PC-3 (cell line): ENCODE measurements at regions not wholly inside any gene's neighbourhood (a gene's known extent, or its start where the extent isn't known, plus 50 kb on each side); places are given as distances from the start of the nearest gene placed in this dataset.

ENCODE experiments used
- ATAC-seq: fragments of 200-7000 bp; cut with Tn5 transposase; 2 replicates; pipeline ENCODE4 v1.9.1; 2020; ENCODE audit warnings: mild to moderate bottlenecking, moderate library complexity
- BruUV-seq: library from RNA; stranded (reverse); fragments of 400-500 nt; replicated peaks from 2 replicates; lab custom pipeline; 2021; lab: Mats Ljungman, UMichigan
- CTCF ChIA-PET: fragments of 300-600 bp; sonication (Branson Sonifier 250); formaldehyde crosslinking; loops from one replicate; lab custom pipeline; 2022; ENCODE audit warnings: antibody characterized with exemption; lab: Charles Lee
- POLR2A ChIA-PET: fragments of 300-600 bp; sonication (Branson Sonifier 250); formaldehyde crosslinking; loops from one replicate; lab custom pipeline; 2022; ENCODE audit warnings: antibody characterized with exemption; ENCODE audit not compliant: unreplicated experiment; lab: Charles Lee
- DNase-seq: peaks from one replicate; pipeline ENCODE4 v3.0.0-alpha.2; 2015
- H2AFZ ChIP-seq: fragments of 300-600 bp; sonication (generic); 2 replicates; pipeline ENCODE4 v1.6.0; 2016; ENCODE audit warnings: antibody characterized with exemption, low read length
- H3F3A ChIP-seq: fragments of 300-600 bp; sonication (generic); one replicate; pipeline ENCODE4 v1.6.0; 2017; ENCODE audit warnings: antibody characterized with exemption, low read length, control low read depth, mild to moderate bottlenecking; ENCODE audit not compliant: unreplicated experiment
- H3K27ac ChIP-seq: fragments of 300-600 bp; sonication (generic); 2 replicates; pipeline ENCODE4 v1.5.1; 2016; ENCODE audit warnings: mild to moderate bottlenecking, low read length
- H3K27me3 ChIP-seq: fragments of 300-600 bp; sonication (generic); 2 replicates; pipeline ENCODE4 v1.6.1; 2016; ENCODE audit warnings: low read length, mixed read lengths
- H3K36me3 ChIP-seq: fragments of 300-600 bp; sonication (generic); 2 replicates; pipeline ENCODE4 v1.6.1; 2016; ENCODE audit warnings: low read depth, mixed run types, low read length, mixed read lengths
- H3K4me1 ChIP-seq: fragments of 300-600 bp; sonication (generic); 2 replicates; pipeline ENCODE4 v1.5.1; 2016; ENCODE audit warnings: low read length; ENCODE audit not compliant: insufficient read depth
- H3K4me2 ChIP-seq: fragments of 300-600 bp; sonication (generic); 2 replicates; pipeline ENCODE4 v1.6.0; 2016; ENCODE audit warnings: low read length
- H3K4me3 ChIP-seq: fragments of 300-600 bp; sonication (generic); 2 replicates; pipeline ENCODE4 v1.5.1; 2016; ENCODE audit warnings: mild to moderate bottlenecking, low read length, mixed read lengths
- H3K79me2 ChIP-seq: fragments of 300-600 bp; sonication (generic); 2 replicates; pipeline ENCODE4 v1.6.1; 2017; ENCODE audit warnings: low read length, mixed read lengths
- H3K9ac ChIP-seq: fragments of 300-600 bp; sonication (generic); 2 replicates; pipeline ENCODE4 v1.6.0; 2016; ENCODE audit warnings: mild to moderate bottlenecking, low read length
- H3K9me2 ChIP-seq: fragments of 300-600 bp; sonication (generic); replicated peaks from 2 replicates; pipeline ENCODE4 v1.6.1; 2016; ENCODE audit warnings: mixed run types, low read length, mixed read lengths
- H3K9me3 ChIP-seq: fragments of 300-600 bp; sonication (generic); 2 replicates; pipeline ENCODE4 v1.6.1; 2016; ENCODE audit warnings: low read length, mixed read lengths
- H4K20me1 ChIP-seq: fragments of 300-600 bp; sonication (generic); 2 replicates; pipeline ENCODE4 v1.6.1; 2016; ENCODE audit warnings: low read length, mixed read lengths
- EZH2 ChIP-seq: fragments of 300-600 bp; sonication (generic); IDR thresholded peaks from one replicate; pipeline ENCODE4 v1.6.1; 2017; ENCODE audit warnings: antibody characterized with exemption, mild to moderate bottlenecking, low read length; ENCODE audit not compliant: unreplicated experiment
- EZH2phosphoT487 ChIP-seq: fragments of 300-600 bp; sonication (generic); IDR thresholded peaks from 2 replicates; pipeline ENCODE4 v1.6.1; 2018; ENCODE audit warnings: mild to moderate bottlenecking, antibody characterized with exemption, low read length, borderline replicate concordance
- intact Hi-C: fragments of 100-400 bp; cut with micrococcal nuclease; formaldehyde crosslinking; loops from 2 replicates; pipeline ENCODE4 v1.9.0; 2023
- TF ChIP-seq, protein P1 (sequence below): fragments of 300-600 bp; sonication (generic); conservative IDR thresholded peaks from 2 replicates; pipeline ENCODE4 v1.5.1; 2017; ENCODE audit warnings: antibody characterized with exemption, low read depth, mild to moderate bottlenecking, low read length

DNA sequence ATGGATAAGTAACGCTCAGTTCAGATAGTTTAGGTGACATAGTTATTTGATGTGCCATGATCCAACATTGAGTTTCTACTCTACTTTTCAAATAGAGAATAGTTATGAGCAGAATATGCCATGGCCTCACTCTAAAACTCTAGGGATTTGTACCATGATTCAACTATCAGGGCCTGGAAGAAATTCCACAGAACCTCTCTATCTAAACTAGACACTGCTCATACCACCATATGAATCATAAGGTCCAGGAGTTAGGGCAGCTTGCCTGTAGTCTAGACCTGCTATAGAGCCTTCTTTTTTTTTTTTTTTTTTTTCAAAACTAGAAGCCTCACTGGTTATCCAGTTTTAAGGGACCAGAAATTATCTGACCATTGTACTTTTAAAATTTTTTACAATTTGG is 571.8 kb upstream of the IMPG1 start:
- DNase-seq (no peak), ATAC-seq (no peak)
- H3K4me2 ChIP-seq: no peak overlapping the region
- H4K20me1 ChIP-seq: no peaks in the 10 kb centered on the region
- H3K4me3 ChIP-seq: no peak overlapping the region
- H3K79me2 ChIP-seq: no peaks in the 10 kb centered on the region
- H3K27ac ChIP-seq: no peak overlapping the region
- TF ChIP-seq EZH2phosphoT487 (no peak), EZH2 (no peak)
- TF ChIP-seq, protein P1, sequence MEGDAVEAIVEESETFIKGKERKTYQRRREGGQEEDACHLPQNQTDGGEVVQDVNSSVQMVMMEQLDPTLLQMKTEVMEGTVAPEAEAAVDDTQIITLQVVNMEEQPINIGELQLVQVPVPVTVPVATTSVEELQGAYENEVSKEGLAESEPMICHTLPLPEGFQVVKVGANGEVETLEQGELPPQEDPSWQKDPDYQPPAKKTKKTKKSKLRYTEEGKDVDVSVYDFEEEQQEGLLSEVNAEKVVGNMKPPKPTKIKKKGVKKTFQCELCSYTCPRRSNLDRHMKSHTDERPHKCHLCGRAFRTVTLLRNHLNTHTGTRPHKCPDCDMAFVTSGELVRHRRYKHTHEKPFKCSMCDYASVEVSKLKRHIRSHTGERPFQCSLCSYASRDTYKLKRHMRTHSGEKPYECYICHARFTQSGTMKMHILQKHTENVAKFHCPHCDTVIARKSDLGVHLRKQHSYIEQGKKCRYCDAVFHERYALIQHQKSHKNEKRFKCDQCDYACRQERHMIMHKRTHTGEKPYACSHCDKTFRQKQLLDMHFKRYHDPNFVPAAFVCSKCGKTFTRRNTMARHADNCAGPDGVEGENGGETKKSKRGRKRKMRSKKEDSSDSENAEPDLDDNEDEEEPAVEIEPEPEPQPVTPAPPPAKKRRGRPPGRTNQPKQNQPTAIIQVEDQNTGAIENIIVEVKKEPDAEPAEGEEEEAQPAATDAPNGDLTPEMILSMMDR: no peak
- no peaks in the 10 kb centered on the region for H3K9me3 ChIP-seq
- H3K27me3 ChIP-seq: no peaks in the 10 kb centered on the region
- no peaks in the 10 kb centered on the region for H3F3A ChIP-seq
- no TSS peak for BruUV-seq
- H2AFZ ChIP-seq: no peak overlapping the region
- no peaks in the 10 kb centered on the region for H3K9me2 ChIP-seq
- intact Hi-C loops: no loop called here
- POLR2A ChIA-PET: no interaction called here
- H3K36me3 ChIP-seq: no peaks in the 10 kb centered on the region
- H3K9ac ChIP-seq: no peak overlapping the region
- H3K4me1 ChIP-seq: no peaks in the 10 kb centered on the region
- CTCF ChIA-PET: no interaction called here

GRCh38 chr6:76639941-76640340 is 567.5 kb upstream of the IMPG1 start:
- Histone ChIP-seq H3K9ac (no peak overlapping the region), H4K20me1 (no peaks in the 10 kb centered on the region), H3K79me2 (no peaks in the 10 kb centered on the region), H3F3A (no peaks in the 10 kb centered on the region), H3K4me2 (no peak overlapping the region), H2AFZ (no peak overlapping the region), H3K27ac (no peak overlapping the region), H3K4me3 (no peak overlapping the region), H3K4me1 (no peaks in the 10 kb centered on the region), H3K27me3 (no peaks in the 10 kb centered on the region), H3K9me2 (no peaks in the 10 kb centered on the region), H3K9me3 (no peaks in the 10 kb centered on the region), H3K36me3 (no peaks in the 10 kb centered on the region)
- intact Hi-C loops: no loop called here
- ChIA-PET CTCF (no interaction called here), POLR2A (no interaction called here)
- BruUV-seq: no TSS peak
- DNase-seq: no peak
- no peak for ATAC-seq
- TF ChIP-seq EZH2phosphoT487: no peak
- TF ChIP-seq, protein P1: no peak
- no peak for TF ChIP-seq EZH2

DNA sequence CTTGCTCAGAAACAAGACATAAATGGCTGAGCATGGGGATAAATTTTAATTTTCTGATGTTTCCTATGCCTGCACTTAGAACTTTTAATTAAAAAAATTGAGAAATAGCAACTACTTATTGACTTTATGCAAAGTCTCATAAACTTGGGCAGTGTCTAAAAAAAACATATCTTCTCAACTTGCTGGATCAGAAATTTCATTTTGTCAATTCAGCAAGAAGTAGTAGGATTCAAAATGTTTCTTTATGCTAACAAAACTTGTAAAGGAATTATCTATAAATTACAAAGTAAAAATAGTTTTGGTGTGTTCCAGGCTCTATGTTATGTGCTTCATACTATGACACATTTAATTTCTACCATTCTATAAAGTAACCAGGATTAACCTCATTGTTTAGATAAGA is 562.2 kb upstream of the IMPG1 start:
- no peaks in the 10 kb centered on the region for H3K9me2 ChIP-seq
- no TSS peak for BruUV-seq
- no peaks in the 10 kb centered on the region for H3K36me3 ChIP-seq
- H3K9me3 ChIP-seq: no peaks in the 10 kb centered on the region
- POLR2A ChIA-PET: no interaction called here
- H4K20me1 ChIP-seq: no peaks in the 10 kb centered on the region
- no peak for DNase-seq
- no peak overlapping the region for H3K4me3 ChIP-seq
- H3K9ac ChIP-seq: no peak overlapping the region
- H2AFZ ChIP-seq: no peak overlapping the region
- intact Hi-C loops: no loop called here
- H3K4me1 ChIP-seq: no peaks in the 10 kb centered on the region
- H3F3A ChIP-seq: no peaks in the 10 kb centered on the region
- CTCF ChIA-PET: no interaction called here
- no peaks in the 10 kb centered on the region for H3K27me3 ChIP-seq
- no peak for ATAC-seq
- no peak overlapping the region for H3K27ac ChIP-seq
- H3K79me2 ChIP-seq: no peaks in the 10 kb centered on the region
- TF ChIP-seq, protein P1: no peak
- TF ChIP-seq EZH2phosphoT487 (no peak), EZH2 (no peak)
- no peak overlapping the region for H3K4me2 ChIP-seq
